ENCODE measurements at regions not wholly inside any gene's neighbourhood (a gene's known extent, or its start where the extent isn't known, plus 50 kb on each side); places are given as distances from the start of the nearest gene placed in this dataset.
"Not testable (repeated sequence)": the region's sequence is repeated elsewhere in the genome, so short reads cannot be mapped to it uniquely, and the experiment has no call there.

- no peak for DNase-seq (ENCODE audit: low read depth)
Measured at GRCh38 chr11:126149759-126150625, 61.5 kb downstream of the RPUSD4 start.

- no peak for DNase-seq (ENCODE audit: low read depth)
Measured at GRCh38 chr11:126148317-126148716, 63.1 kb downstream of the RPUSD4 start.

- no peak for DNase-seq (ENCODE audit: low read depth)
Measured at GRCh38 chr11:126147208-126148111, 64.0 kb downstream of the RPUSD4 start.

GRCh38 chr11:126146454-126147192, 64.8 kb downstream of the RPUSD4 start:
- DNase-seq (ENCODE audit: low read depth) = no peak

GRCh38 chr11:126145954-126146353, 65.5 kb downstream of the RPUSD4 start:
- DNase-seq (ENCODE audit: low read depth) = no peak

- DNase-seq (ENCODE audit: low read depth) = not testable (repeated sequence)
Measured at GRCh38 chr11:126143491-126143890, 68.0 kb downstream of the RPUSD4 start.

GRCh38 chr11:126140926-126141280, 70.5 kb downstream of the RPUSD4 start:
- peak; percentile 78 for DNase-seq (ENCODE audit: low read depth)

- no peak for DNase-seq (ENCODE audit: low read depth)
Measured at GRCh38 chr11:126140201-126140925, 71.1 kb downstream of the RPUSD4 start.

GRCh38 chr11:126139111-126140091, 72.0 kb downstream of the RPUSD4 start:
- DNase-seq (ENCODE audit: low read depth) = peak; percentile 95

GRCh38 chr11:126138636-126139035, 72.8 kb downstream of the RPUSD4 start:
- DNase-seq (ENCODE audit: low read depth) = no peak

GRCh38 chr11:126137136-126137535, 74.3 kb downstream of the RPUSD4 start:
- no peak for DNase-seq (ENCODE audit: low read depth)

GRCh38 chr11:126136507-126136906, 73.8 kb upstream of the CDON start:
- no peak for DNase-seq (ENCODE audit: low read depth)

GRCh38 chr11:126135235-126136176, 72.8 kb upstream of the CDON start:
- DNase-seq (ENCODE audit: low read depth) = no peak

- peak; percentile 59 for DNase-seq (ENCODE audit: low read depth)
Measured at GRCh38 chr11:126134461-126135155, 71.9 kb upstream of the CDON start.

GRCh38 chr11:126133901-126134300, 71.2 kb upstream of the CDON start:
- DNase-seq (ENCODE audit: low read depth) = peak; percentile 84

- DNase-seq (ENCODE audit: low read depth) = peak; percentile 55
Measured at GRCh38 chr11:126132319-126132718, 69.7 kb upstream of the CDON start.

GRCh38 chr11:126130781-126131180, 68.1 kb upstream of the CDON start:
- not testable (repeated sequence) for DNase-seq (ENCODE audit: low read depth)

All from LHCN-M2 (cell line).